ENCODE measurements at regions not wholly inside any gene's neighbourhood (a gene's known extent, or its start where the extent isn't known, plus 50 kb on each side); places are given as distances from the start of the nearest gene placed in this dataset.

DNA sequence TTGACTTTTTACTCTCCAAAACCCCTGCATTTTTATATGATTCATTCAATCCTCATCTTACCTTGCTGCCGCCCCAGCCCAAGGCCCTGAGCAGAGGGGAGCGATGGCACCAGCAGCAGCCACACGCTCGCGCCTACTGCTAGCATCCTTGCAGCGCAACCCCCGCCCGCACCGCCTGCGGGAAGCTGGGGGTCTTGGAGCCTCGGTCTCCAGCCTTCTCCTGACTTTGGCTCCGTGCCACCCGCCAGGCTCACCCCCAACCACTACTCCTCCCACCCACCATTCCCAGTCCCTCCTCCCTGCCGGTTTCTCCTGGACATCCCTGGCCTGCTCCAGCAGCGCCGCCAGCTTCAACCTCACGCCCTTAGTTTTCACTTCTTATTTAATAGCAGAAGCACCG lies 76.6 kb downstream of the RPE65 start:
- Histone ChIP-seq H3K4me3 (no peak overlapping the region), H3K27ac (no peak overlapping the region), H3K4me1 (peaks cover 0 to 15% (median 0%) of the 10 kb centered on the region in 12 donors), H3K36me3 (no peaks in the 10 kb centered on the region), H3K9me3 (no peaks in the 10 kb centered on the region), H3K27me3 (no peaks in the 10 kb centered on the region)
- no peak for ATAC-seq
- DNase-seq, result no peak
- intact Hi-C loops (cut with DNase I), result no loop called here
- WGBS, 4 donors, result 95 to 97% (median 96%) methylated on average over 18 of the region's 18 CpGs
- no peak for TF ChIP-seq POLR2A (IDR thresholded peaks at IDR 0.05)
- TF ChIP-seq CTCF (IDR thresholded peaks at IDR 0.05), result no peak

- no peak for DNase-seq
- H3K27ac ChIP-seq, result no peak overlapping the region
- 91 to 92% (median 91%) methylated on average over 6 of the region's 6 CpGs for WGBS, 4 donors
- intact Hi-C loops (cut with DNase I), result no loop called here
- H3K4me3 ChIP-seq, result no peak overlapping the region
- no peaks in the 10 kb centered on the region for H3K36me3 ChIP-seq
- no peaks in the 10 kb centered on the region for H3K27me3 ChIP-seq
- H3K4me1 ChIP-seq, result peaks cover 0 to 15% (median 0%) of the 10 kb centered on the region in 12 donors
- no peaks in the 10 kb centered on the region for H3K9me3 ChIP-seq
- no peak for ATAC-seq
- TF ChIP-seq CTCF (IDR thresholded peaks at IDR 0.05), result no peak
- no peak for TF ChIP-seq POLR2A (IDR thresholded peaks at IDR 0.05)
Measured at GRCh38 chr1:68372487-68372886, 77.3 kb downstream of the RPE65 start.

GRCh38 chr1:68370101-68370915 lies 79.4 kb downstream of the RPE65 start:
- Histone ChIP-seq H3K4me3 (no peak overlapping the region), H3K4me1 (peaks cover 0 to under 1% (median 0%) of the 10 kb centered on the region in 12 donors), H3K27ac (no peak overlapping the region), H3K27me3 (no peaks in the 10 kb centered on the region), H3K9me3 (no peaks in the 10 kb centered on the region), H3K36me3 (no peaks in the 10 kb centered on the region)
- DNase-seq (no peak), ATAC-seq (no peak)
- no peak for TF ChIP-seq POLR2A (IDR thresholded peaks at IDR 0.05)
- no peak for TF ChIP-seq CTCF (IDR thresholded peaks at IDR 0.05)
- 45 to 79% (median 74%) methylated on average over 1 of the region's 1 CpG for WGBS, 4 donors
- intact Hi-C loops (cut with DNase I), result no loop called here

DNA sequence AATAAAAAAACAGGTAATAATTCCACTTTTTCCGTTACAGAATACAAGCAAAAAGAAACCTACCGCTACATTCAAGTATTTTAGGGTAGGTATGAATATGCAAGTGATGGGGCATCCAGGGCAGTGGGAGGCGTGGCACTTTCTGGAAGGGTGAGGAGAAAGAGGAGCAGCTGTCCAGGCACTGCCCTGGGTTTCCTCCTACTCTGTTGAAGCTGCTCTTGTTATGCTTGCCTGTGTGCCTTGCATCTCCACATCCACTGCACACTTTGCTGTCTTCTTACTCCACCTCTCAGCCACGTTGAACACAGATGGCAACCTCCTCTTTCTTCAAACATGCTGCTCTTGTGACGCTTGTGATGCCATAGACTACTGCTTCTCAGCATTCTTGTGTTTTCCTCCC lies 83.2 kb downstream of the RPE65 start:
- DNase-seq (no peak), ATAC-seq (no peak)
- intact Hi-C loops (cut with DNase I), result no loop called here
- H3K27ac ChIP-seq, result no peak overlapping the region
- WGBS, 4 donors, result 83 to 91% (median 86%) methylated on average over 5 of the region's 5 CpGs
- H3K27me3 ChIP-seq, result no peaks in the 10 kb centered on the region
- TF ChIP-seq CTCF (IDR thresholded peaks at IDR 0.05) (no peak), POLR2A (IDR thresholded peaks at IDR 0.05) (no peak)
- no peaks in the 10 kb centered on the region for H3K9me3 ChIP-seq
- H3K4me1 ChIP-seq, result no peaks in the 10 kb centered on the region
- no peak overlapping the region for H3K4me3 ChIP-seq
- no peaks in the 10 kb centered on the region for H3K36me3 ChIP-seq
